ENCODE measurements at regions not wholly inside any gene's neighbourhood (a gene's known extent, or its start where the extent isn't known, plus 50 kb on each side); places are given as distances from the start of the nearest gene placed in this dataset.
"Not testable (repeated sequence)": the region's sequence is repeated elsewhere in the genome, so short reads cannot be mapped to it uniquely, and the experiment has no call there.

- no peak for DNase-seq
- ChIA-PET POLR2A (no interaction called here), CTCF (no interaction called here)
- intact Hi-C loops (cut with micrococcal nuclease): no loop called here
- H3K9me3 Mint-ChIP-seq: no peaks in the 10 kb centered on the region
- no peaks in the 10 kb centered on the region for H3K36me3 Mint-ChIP-seq
- H3K4me3 Mint-ChIP-seq: no peak overlapping the region
- no peaks in the 10 kb centered on the region for H3K4me1 Mint-ChIP-seq (ENCODE audit: low read depth)
- no peaks in the 10 kb centered on the region for H3K27me3 Mint-ChIP-seq
- no peak overlapping the region for H3K27ac Mint-ChIP-seq
These were observed 154.0 kb upstream of the TGFBR2 start for GRCh38 chr3:30452446-30452845.

- H3K36me3 Mint-ChIP-seq: no peaks in the 10 kb centered on the region
- no peak for DNase-seq
- intact Hi-C loops (cut with micrococcal nuclease): no loop called here
- no peak overlapping the region for H3K4me3 Mint-ChIP-seq
- CTCF ChIA-PET: interaction anchor here (0.6 kb wide), 1 partner anchor 223 kb away, joined by 3 read pairs; no protein-coding TSS in a partner anchor
- H3K27ac Mint-ChIP-seq: no peak overlapping the region
- no peaks in the 10 kb centered on the region for H3K27me3 Mint-ChIP-seq
- POLR2A ChIA-PET: no interaction called here
- peaks cover 5% of the 10 kb centered on the region for H3K9me3 Mint-ChIP-seq
- H3K4me1 Mint-ChIP-seq (ENCODE audit: low read depth): no peaks in the 10 kb centered on the region
These were observed 152.9 kb upstream of the TGFBR2 start for GRCh38 chr3:30453360-30454039.

- H3K4me1 Mint-ChIP-seq (ENCODE audit: low read depth): no peaks in the 10 kb centered on the region
These were observed 151.8 kb upstream of the TGFBR2 start for GRCh38 chr3:30454636-30455035.

GRCh38 chr3:30455112-30455511 lies 151.3 kb upstream of the TGFBR2 start:
- H3K27me3 Mint-ChIP-seq; H3K4me3 Mint-ChIP-seq; DNase-seq; CTCF ChIA-PET; intact Hi-C loops (cut with micrococcal nuclease); H3K4me1 Mint-ChIP-seq (ENCODE audit: low read depth); POLR2A ChIA-PET; H3K36me3 Mint-ChIP-seq; H3K27ac Mint-ChIP-seq: not testable (repeated sequence)
- peaks cover 12% of the 10 kb centered on the region for H3K9me3 Mint-ChIP-seq

More at GRCh38 chr3:30454636-30455035, 151.8 kb upstream of the TGFBR2 start:
- no peak for DNase-seq
- intact Hi-C loops (cut with micrococcal nuclease): no loop called here
- Mint-ChIP-seq H3K27me3 (no peaks in the 10 kb centered on the region), H3K27ac (no peak overlapping the region), H3K4me3 (no peak overlapping the region), H3K36me3 (no peaks in the 10 kb centered on the region), H3K9me3 (peaks cover 7% of the 10 kb centered on the region)
- POLR2A ChIA-PET: no interaction called here
- CTCF ChIA-PET: no interaction called here

- DNase-seq: no peak
- Mint-ChIP-seq H3K27me3 (no peaks in the 10 kb centered on the region), H3K36me3 (no peaks in the 10 kb centered on the region), H3K4me1 (ENCODE audit: low read depth) (no peaks in the 10 kb centered on the region), H3K4me3 (no peak overlapping the region), H3K27ac (no peak overlapping the region), H3K9me3 (peaks cover 13% of the 10 kb centered on the region)
- intact Hi-C loops (cut with micrococcal nuclease): no loop called here
- POLR2A ChIA-PET: no interaction called here
- CTCF ChIA-PET: interaction anchor here (1.2 kb wide), 1 partner anchor 8 kb away, joined by 4 read pairs; no protein-coding TSS in a partner anchor
These were observed 150.6 kb upstream of the TGFBR2 start for GRCh38 chr3:30455840-30456239.

GRCh38 chr3:30456264-30456663 lies 150.1 kb upstream of the TGFBR2 start:
- Mint-ChIP-seq H3K27me3 (no peaks in the 10 kb centered on the region), H3K4me1 (ENCODE audit: low read depth) (no peaks in the 10 kb centered on the region), H3K27ac (no peak overlapping the region), H3K9me3 (peaks cover 13% of the 10 kb centered on the region), H3K36me3 (no peaks in the 10 kb centered on the region), H3K4me3 (no peak overlapping the region)
- POLR2A ChIA-PET: no interaction called here
- intact Hi-C loops (cut with micrococcal nuclease): no loop called here
- no peak for DNase-seq
- CTCF ChIA-PET: interaction anchor here (1.2 kb wide), 1 partner anchor 8 kb away, joined by 4 read pairs; no protein-coding TSS in a partner anchor

GRCh38 chr3:30457081-30457480 lies 149.3 kb upstream of the TGFBR2 start:
- no peak for DNase-seq
- H3K4me1 Mint-ChIP-seq (ENCODE audit: low read depth): no peaks in the 10 kb centered on the region
- intact Hi-C loops (cut with micrococcal nuclease): no loop called here
- no peaks in the 10 kb centered on the region for H3K27me3 Mint-ChIP-seq
- H3K27ac Mint-ChIP-seq: no peak overlapping the region
- ChIA-PET CTCF (interaction anchor here (0.6 kb wide), 1 partner anchor 151 kb away, joined by 3 read pairs; no protein-coding TSS in a partner anchor), POLR2A (no interaction called here)
- H3K9me3 Mint-ChIP-seq: peaks cover 13% of the 10 kb centered on the region
- H3K36me3 Mint-ChIP-seq: no peaks in the 10 kb centered on the region
- H3K4me3 Mint-ChIP-seq: no peak overlapping the region

- Mint-ChIP-seq H3K27me3 (no peaks in the 10 kb centered on the region), H3K4me3 (no peak overlapping the region), H3K9me3 (peaks cover 13% of the 10 kb centered on the region), H3K36me3 (no peaks in the 10 kb centered on the region), H3K4me1 (ENCODE audit: low read depth) (no peaks in the 10 kb centered on the region), H3K27ac (no peak overlapping the region)
- POLR2A ChIA-PET: no interaction called here
- CTCF ChIA-PET: no interaction called here
- no peak for DNase-seq
- intact Hi-C loops (cut with micrococcal nuclease): no loop called here
These were observed 148.7 kb upstream of the TGFBR2 start for GRCh38 chr3:30457726-30458125.

- no peak overlapping the region for H3K27ac Mint-ChIP-seq
- ChIA-PET POLR2A (no interaction called here), CTCF (no interaction called here)
- H3K4me3 Mint-ChIP-seq: no peak overlapping the region
- H3K4me1 Mint-ChIP-seq (ENCODE audit: low read depth): no peaks in the 10 kb centered on the region
- H3K36me3 Mint-ChIP-seq: no peaks in the 10 kb centered on the region
- H3K9me3 Mint-ChIP-seq: peaks cover 13% of the 10 kb centered on the region
- DNase-seq: no peak
- intact Hi-C loops (cut with micrococcal nuclease): no loop called here
- H3K27me3 Mint-ChIP-seq: no peaks in the 10 kb centered on the region
These were observed 147.8 kb upstream of the TGFBR2 start for GRCh38 chr3:30458376-30459171.

GRCh38 chr3:30461311-30461710 lies 145.1 kb upstream of the TGFBR2 start:
- Mint-ChIP-seq H3K4me3 (no peak overlapping the region), H3K27me3 (no peaks in the 10 kb centered on the region), H3K36me3 (peaks cover 2% of the 10 kb centered on the region), H3K27ac (no peak overlapping the region), H3K9me3 (peaks cover 16% of the 10 kb centered on the region), H3K4me1 (ENCODE audit: low read depth) (no peaks in the 10 kb centered on the region)
- intact Hi-C loops (cut with micrococcal nuclease): no loop called here
- CTCF ChIA-PET: no interaction called here
- DNase-seq: no peak
- POLR2A ChIA-PET: interaction anchor here (0.8 kb wide), 1 partner anchor 142 kb away, joined by 3 read pairs; no protein-coding TSS in a partner anchor

- Mint-ChIP-seq H3K27me3 (no peaks in the 10 kb centered on the region), H3K36me3 (peaks cover 2% of the 10 kb centered on the region), H3K9me3 (peaks cover 16% of the 10 kb centered on the region), H3K27ac (no peak overlapping the region), H3K4me3 (no peak overlapping the region), H3K4me1 (ENCODE audit: low read depth) (no peaks in the 10 kb centered on the region)
- no peak for DNase-seq
- ChIA-PET POLR2A (no interaction called here), CTCF (no interaction called here)
- intact Hi-C loops (cut with micrococcal nuclease): no loop called here
These were observed 143.5 kb upstream of the TGFBR2 start for GRCh38 chr3:30462721-30463470.

GRCh38 chr3:30464381-30464780 lies 142.0 kb upstream of the TGFBR2 start:
- Mint-ChIP-seq H3K27me3 (no peaks in the 10 kb centered on the region), H3K4me3 (no peak overlapping the region), H3K36me3 (peaks cover 2% of the 10 kb centered on the region), H3K27ac (no peak overlapping the region), H3K4me1 (ENCODE audit: low read depth) (no peaks in the 10 kb centered on the region), H3K9me3 (peaks cover 10% of the 10 kb centered on the region)
- POLR2A ChIA-PET: no interaction called here
- DNase-seq: no peak
- intact Hi-C loops (cut with micrococcal nuclease): no loop called here
- CTCF ChIA-PET: no interaction called here

Measured in activated CD4-positive, alpha-beta memory T cell treated with anti-CD3 and anti-CD28 coated beads for 36 hours (primary cell).